Left lung (tissue), 4 donors: ENCODE measurements at regions not wholly inside any gene's neighbourhood (a gene's known extent, or its start where the extent isn't known, plus 50 kb on each side); places are given as distances from the start of the nearest gene placed in this dataset.

Source experiments
- ATAC-seq: fragments of 200-7000 bp; cut with Tn5 transposase; one replicate; pipeline ENCODE4 v1.9.1; 2020; ENCODE audit warnings: moderate library complexity
- DNase-seq, 4 donors: peaks; one replicate each; pipeline ENCODE4 v3.0.0-alpha.2; 2013 to 2020
- H3K27ac ChIP-seq, 2 donors: fragments of 200-600 bp; sonication (generic) in 1 of 2; one replicate each; pipeline versions ENCODE4 v1.5.0 to v1.8.0; 2020 to 2021
- H3K27me3 ChIP-seq, 2 donors: fragments of 200-600 bp; sonication (generic) in 1 of 2; one replicate each; pipeline versions ENCODE4 v1.5.0 to v1.8.0; 2020 to 2021
- H3K36me3 ChIP-seq, 2 donors: fragments of 200-600 bp; sonication (generic) in 1 of 2; one replicate each; pipeline versions ENCODE4 v1.5.0 to v1.8.0; 2020 to 2021
- H3K4me1 ChIP-seq, 2 donors: fragments of 200-600 bp; one replicate each; pipeline ENCODE4 v1.8.0; 2021
- H3K4me3 ChIP-seq, 2 donors: fragments of 200-600 bp; sonication (generic) in 1 of 2; one replicate each; pipeline versions ENCODE4 v1.5.0 to v1.8.0; 2020 to 2021; ENCODE audit warnings: mild to moderate bottlenecking in 1 of 2
- H3K9me3 ChIP-seq, 2 donors: fragments of 200-600 bp; sonication (generic) in 1 of 2; one replicate each; pipeline versions ENCODE4 v1.5.0 to v1.8.0; 2020 to 2021
- CTCF ChIP-seq, 2 donors: fragments of 200-600 bp; sonication (generic) in 1 of 2; IDR thresholded peaks; one replicate each; pipeline versions ENCODE4 v1.5.0 to v1.8.0; 2021; ENCODE audit warnings: antibody characterized with exemption in 2 of 2
- intact Hi-C, 2 donors: fragments of 100-400 bp; cut with DNase I; formaldehyde crosslinking; loops; one replicate each; pipeline versions ENCODE4 v1.11.2 to v1.14.2; 2022
- donor health status: DM: no; HTN: yes; CAD: no.
- donor health status: DM: no; HTN: no; CAD: no.

- Histone ChIP-seq H3K36me3 (no peaks in the 10 kb centered on the region), H3K4me1 (no peaks in the 10 kb centered on the region), H3K4me3 (no peak overlapping the region), H3K27me3 (no peaks in the 10 kb centered on the region), H3K27ac (no peak overlapping the region), H3K9me3 (no peaks in the 10 kb centered on the region)
- intact Hi-C loops = no loop called here
- no peak for TF ChIP-seq CTCF (IDR thresholded peaks at IDR 0.05)
- ATAC-seq = no peak
- DNase-seq = no peak
Measured at GRCh38 chr4:72814241-72814640, 245.2 kb upstream of the ADAMTS3 start.

GRCh38 chr4:72809208-72809607 lies 240.2 kb upstream of the ADAMTS3 start:
- H3K9me3 ChIP-seq = no peaks in the 10 kb centered on the region
- no peaks in the 10 kb centered on the region for H3K36me3 ChIP-seq
- H3K4me3 ChIP-seq = no peak overlapping the region
- no peaks in the 10 kb centered on the region for H3K4me1 ChIP-seq
- intact Hi-C loops = no loop called here
- no peaks in the 10 kb centered on the region for H3K27me3 ChIP-seq
- ATAC-seq (no peak), DNase-seq (no peak)
- H3K27ac ChIP-seq = no peak overlapping the region
- no peak for TF ChIP-seq CTCF (IDR thresholded peaks at IDR 0.05)

- no peak overlapping the region for H3K4me3 ChIP-seq
- H3K9me3 ChIP-seq = no peaks in the 10 kb centered on the region
- no peak for ATAC-seq
- intact Hi-C loops = no loop called here
- no peak overlapping the region for H3K27ac ChIP-seq
- no peak for TF ChIP-seq CTCF (IDR thresholded peaks at IDR 0.05)
- no peaks in the 10 kb centered on the region for H3K27me3 ChIP-seq
- DNase-seq = no peak
- no peaks in the 10 kb centered on the region for H3K4me1 ChIP-seq
- no peaks in the 10 kb centered on the region for H3K36me3 ChIP-seq
Measured at GRCh38 chr4:72805284-72805683, 236.3 kb upstream of the ADAMTS3 start.

- no peak for DNase-seq
- Histone ChIP-seq H3K4me1 (no peaks in the 10 kb centered on the region), H3K4me3 (no peak overlapping the region), H3K9me3 (peaks cover 0 to 6% of the 10 kb centered on the region in 2 donors), H3K36me3 (no peaks in the 10 kb centered on the region), H3K27ac (no peak overlapping the region), H3K27me3 (no peaks in the 10 kb centered on the region)
- intact Hi-C loops = no loop called here
- TF ChIP-seq CTCF (IDR thresholded peaks at IDR 0.05) = no peak
- ATAC-seq = no peak
Measured at GRCh38 chr4:72797486-72797885, 228.5 kb upstream of the ADAMTS3 start.

GRCh38 chr4:72791054-72791453 lies 222.0 kb upstream of the ADAMTS3 start:
- no peak for TF ChIP-seq CTCF (IDR thresholded peaks at IDR 0.05)
- Histone ChIP-seq H3K9me3 (no peaks in the 10 kb centered on the region), H3K27me3 (no peaks in the 10 kb centered on the region), H3K4me1 (no peaks in the 10 kb centered on the region), H3K27ac (no peak overlapping the region), H3K36me3 (no peaks in the 10 kb centered on the region), H3K4me3 (no peak overlapping the region)
- intact Hi-C loops = no loop called here
- DNase-seq (no peak), ATAC-seq (no peak)
